ENCODE measurements at regions not wholly inside any gene's neighbourhood (a gene's known extent, or its start where the extent isn't known, plus 50 kb on each side); places are given as distances from the start of the nearest gene placed in this dataset.
"Not testable (repeated sequence)": the region's sequence is repeated elsewhere in the genome, so short reads cannot be mapped to it uniquely, and the experiment has no call there.

DNA sequence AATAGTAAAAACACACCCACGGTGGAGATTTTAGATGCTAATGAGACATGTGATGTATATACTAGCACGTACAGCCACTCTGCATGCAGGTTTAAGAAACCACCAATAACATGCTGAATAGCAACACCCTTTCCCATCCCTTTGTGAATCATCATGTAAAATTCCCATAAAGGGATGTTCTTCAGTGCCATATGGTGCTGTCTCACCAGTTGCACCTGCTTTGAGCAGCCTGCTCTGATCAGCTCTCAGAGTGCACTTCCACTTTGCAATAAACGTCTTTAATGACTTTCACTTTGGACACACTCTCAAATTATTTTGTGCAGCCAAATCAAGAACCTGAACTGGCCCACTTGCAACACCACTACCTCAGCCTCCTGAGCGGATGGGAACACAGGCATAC is 615.0 kb downstream of the ANKRD7 start:
- DNase-seq = peak in 1 of 2 experiments; percentile 36

DNA sequence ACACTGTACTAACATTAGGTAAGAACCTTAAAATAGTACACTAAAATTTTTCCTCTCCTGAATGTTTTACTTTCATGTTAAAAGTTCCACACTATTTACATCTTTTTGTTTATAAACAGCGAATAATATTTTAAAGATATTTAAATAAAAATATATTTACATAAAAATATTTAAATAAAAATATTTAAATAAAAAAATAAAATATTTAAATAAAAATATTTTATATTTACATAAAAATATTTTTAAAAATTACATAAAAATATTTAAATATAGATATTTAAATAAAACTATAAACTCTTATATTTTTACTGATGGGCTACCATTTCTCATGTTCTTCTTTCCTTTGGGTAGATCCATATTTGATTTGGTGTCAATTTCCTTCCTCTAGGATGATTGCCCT is 619.0 kb downstream of the ANKRD7 start:
- DNase-seq = no peak

DNA sequence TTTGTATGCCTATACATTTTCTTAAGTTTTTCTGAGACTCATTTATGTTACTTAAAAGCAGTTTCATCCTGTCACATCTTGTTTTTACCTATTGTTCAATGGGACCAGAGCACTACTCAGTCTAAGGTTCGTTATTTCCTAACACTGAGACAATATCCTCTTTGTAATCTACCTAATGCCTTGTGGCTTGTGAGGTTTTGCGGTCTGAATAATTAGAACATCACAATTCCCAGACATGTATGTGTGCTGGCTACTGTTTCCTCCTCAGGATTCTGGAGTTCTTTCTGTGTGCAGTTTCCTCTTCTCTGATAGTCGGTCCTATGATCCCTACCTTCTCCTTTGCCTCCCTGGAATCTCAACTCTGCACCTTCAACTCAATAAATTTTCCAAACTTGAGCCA is 620.2 kb downstream of the ANKRD7 start:
- DNase-seq = no peak

DNA sequence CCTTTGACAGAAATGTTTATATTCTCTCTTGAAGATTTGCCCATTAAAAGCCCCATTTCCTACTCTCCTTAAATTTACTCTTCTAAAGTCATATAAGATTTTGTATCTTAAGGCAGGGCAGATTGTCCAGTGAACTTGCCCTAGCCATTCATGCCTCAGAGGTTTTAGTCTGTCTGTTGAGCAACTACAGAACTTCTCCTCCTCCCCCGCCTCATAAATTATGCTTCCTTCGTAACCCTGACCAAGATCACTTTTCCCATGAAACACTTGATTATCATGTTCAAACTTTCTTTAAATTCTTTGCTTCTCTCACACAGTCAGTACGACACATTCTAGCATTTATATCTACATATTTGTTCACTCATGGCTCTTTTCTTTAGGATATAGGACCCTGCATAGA is 621.3 kb downstream of the ANKRD7 start:
- DNase-seq = no peak

DNA sequence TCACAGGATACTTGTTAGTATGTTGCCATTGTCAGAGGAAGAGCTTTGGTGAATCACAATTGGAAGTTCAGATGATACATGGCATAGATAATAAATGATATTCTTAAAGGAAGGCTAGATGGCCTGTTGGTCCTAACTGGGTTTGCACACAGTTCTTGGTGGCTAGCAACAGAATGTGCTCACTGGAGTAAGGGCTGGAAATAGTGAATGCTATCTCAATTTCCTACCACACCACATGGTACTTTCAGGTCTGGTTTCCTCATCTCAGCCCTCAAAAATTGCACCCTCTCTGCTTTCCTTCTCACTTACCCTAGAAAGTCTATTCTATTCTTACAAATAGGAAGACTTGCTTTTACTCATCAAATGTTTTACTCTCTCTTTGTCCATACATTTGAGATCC is 622.5 kb downstream of the ANKRD7 start:
- no peak for DNase-seq

DNA sequence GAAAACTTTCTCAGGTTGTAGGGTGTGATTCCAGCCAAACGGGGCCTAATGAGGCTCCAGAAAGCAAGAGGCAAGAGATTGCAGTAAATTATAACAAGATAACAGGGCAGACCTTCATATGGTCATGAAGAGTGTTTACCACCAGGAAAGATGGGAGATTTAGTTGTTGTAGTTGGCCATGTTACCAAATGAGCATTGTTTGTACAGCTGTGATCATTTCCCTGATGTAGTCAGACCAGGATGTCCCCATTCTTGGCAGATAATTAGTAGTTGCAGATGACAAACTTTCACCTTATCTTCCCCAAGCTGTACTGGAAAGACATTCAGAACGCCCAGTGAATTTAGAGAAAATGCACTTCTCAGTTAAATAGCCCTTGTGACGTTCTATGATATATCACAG is 630.8 kb downstream of the ANKRD7 start:
- DNase-seq = peak; percentile 78 to 82

DNA sequence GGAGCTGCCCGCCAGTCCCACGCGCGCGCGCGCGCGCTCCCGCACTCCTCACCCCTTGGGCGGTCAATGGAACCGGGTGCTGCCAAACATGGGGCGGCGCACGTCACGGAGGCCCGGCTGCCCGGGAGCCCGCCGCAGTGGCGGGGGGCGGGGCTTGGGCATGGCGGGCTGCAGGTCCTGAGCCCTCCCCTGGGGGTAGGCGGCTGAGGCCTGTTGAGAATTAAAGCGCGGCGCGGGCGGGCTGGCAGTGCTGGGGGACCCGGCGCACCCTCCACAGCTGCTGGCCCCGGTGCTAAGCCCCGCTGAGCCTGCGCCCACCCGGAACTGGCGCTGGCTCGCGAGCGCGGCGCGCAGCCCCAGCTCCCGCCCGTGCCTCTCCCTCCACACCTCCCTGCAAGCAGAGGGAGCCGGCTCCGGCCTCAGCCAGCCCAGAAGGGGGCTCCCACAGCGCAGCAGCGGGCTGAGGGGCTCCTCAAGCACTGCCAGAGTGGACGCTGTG is 634.2 kb downstream of the ANKRD7 start:
- DNase-seq = no peak

DNA sequence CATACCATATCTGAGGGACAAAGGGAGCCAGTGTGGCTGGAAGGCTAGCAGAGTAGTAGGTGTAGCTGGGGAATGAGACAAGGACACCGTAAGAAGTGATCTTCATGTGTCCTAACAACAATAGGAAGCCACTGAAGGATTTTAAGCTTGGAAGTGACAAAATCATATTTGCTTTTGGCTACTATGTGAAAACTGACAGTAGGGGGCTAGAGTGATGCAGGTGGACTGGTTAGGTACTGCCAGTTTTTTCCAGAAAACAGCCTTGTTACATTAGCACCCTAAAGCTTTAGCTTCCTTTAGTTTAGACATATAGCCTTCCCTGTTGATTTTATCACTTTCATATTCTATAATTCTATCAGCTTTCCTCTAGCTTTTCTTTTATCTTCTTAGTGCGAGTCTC is 637.1 kb downstream of the ANKRD7 start:
- no peak for DNase-seq

DNA sequence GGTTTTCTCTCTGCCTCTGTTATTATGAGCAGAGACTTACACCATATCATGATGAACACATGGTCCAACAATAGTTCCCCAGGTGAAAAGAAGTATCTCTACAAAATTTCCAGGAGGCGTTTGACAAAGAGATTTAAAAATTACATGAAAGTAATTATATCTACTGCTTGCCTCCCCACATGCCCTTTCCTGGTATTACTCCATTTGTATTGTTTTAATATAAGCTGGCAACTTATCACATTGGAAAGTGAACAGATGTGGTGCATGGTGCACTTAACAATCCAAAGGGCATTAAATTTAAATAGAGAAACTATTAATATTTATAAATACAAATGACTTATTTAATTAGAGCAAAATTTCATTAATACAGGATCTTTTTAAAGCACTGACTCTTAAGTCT is 638.2 kb downstream of the ANKRD7 start:
- DNase-seq = no peak

DNA sequence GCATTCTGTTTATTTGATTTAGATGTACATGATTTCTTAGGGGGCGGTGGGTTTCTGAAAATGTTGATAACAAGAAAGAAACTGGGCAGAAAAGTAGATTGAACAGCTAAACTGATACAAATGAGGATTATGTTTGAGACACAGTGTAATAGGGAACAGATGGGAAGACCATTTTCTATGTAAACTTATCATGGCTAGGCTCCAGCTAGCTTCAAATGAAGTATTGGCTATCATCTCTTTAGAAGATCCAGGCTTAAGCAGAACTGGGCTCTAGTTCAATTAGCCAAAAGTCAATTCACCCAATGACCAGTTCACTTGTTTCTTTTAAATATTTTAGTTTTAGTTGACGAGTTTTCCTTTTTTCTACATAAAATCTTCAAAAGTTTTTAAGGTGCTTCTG is 639.5 kb downstream of the ANKRD7 start:
- no peak for DNase-seq

DNA sequence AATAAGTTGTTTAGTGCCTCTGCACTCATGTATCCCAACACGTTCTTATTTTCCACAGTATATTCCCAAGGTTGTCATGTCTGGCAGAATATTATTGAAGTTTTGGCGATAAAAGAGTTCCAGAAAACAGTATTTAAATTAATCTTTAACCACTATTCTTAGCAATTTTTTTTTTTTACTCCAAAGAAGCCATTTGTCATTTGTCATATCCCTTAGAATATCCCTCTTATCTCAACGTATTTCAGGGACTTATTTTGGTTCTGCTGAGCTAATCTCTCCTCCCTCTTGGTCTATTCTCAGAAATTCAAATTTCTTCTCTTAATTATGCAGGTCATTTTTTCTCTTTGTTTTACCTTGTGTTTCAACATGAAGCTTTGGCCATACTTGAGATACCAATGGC is 643.4 kb downstream of the ANKRD7 start:
- no peak for DNase-seq

DNA sequence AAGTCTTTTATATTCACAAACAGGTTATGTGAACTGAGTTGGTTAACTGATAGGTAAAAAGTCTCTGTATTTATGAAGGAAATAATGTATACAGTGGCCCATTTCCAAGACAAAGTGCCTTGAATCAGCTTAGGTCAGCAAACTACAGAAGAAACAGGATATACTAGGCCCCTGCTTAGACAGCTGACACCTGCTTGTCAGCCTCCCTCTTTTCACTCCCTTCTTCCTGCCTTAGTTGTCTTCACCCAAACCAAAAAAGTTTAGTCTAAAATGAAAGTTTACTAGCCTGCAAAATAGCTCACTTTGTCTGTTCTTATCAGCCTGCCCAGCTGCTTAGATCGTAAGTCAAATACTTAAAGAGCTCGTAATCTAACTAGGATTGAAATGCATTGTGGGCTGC is 644.6 kb downstream of the ANKRD7 start:
- not testable (repeated sequence) for DNase-seq

DNA sequence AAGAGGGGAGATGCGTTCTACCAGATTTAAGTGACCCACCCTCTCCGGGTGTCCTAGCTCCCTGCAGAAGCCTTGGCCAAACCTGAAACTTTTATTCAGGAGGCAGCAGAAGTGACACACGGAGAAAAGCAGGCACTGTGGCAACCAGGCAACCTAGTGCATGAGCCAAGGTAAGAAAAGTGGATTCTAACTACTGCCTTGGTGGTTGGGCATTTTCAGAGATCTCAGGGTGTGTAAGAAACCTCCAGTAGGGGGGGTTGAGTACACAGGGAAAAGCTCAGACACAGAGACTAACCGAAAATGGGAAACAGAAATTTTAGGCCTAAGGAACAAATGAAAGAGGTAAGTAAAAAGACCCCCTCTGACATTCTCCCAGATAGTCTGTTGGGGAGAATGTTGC is 645.7 kb downstream of the ANKRD7 start:
- DNase-seq = peak; percentile 37 to 43

DNA sequence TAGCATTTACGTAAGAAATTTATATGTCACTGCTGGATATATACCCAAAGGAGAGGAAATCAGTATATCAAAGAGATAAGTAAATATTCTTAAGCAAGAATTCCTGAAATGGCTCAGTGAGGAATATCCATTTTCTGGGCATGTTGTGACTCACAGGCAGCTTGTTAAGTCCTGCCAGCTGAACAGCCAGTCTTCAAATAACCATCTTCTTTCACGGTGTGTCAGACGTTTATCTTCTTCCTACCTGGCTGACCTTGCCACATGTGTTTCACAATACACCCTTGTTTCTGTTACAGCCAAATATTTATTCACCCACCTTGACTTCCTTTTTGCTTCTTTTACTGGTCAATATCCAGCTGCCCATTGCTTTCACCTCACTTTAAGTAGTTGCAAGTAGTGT is 648.1 kb downstream of the ANKRD7 start:
- DNase-seq = peak in 1 of 2 experiments; percentile 57

DNA sequence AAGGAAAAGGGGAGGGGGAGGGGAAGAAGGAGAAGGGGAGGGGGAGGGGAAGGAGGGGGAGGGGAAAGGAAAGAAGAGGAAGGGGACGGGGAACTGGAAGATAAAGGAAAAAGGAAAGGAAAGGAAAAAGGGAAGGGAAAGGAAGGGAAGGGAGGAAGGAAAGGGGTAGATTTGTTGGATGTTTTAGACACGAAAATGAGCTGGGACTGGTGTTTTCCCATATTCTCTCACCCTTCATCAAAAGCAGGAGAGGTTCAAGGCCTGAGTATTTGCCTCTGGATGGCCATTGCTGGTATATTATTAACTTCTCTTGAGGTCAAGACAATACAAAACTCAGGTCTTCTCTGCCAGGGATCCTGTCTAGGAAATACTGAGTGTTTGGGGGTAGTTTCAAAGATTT is 652.7 kb downstream of the ANKRD7 start:
- DNase-seq = no peak

DNA sequence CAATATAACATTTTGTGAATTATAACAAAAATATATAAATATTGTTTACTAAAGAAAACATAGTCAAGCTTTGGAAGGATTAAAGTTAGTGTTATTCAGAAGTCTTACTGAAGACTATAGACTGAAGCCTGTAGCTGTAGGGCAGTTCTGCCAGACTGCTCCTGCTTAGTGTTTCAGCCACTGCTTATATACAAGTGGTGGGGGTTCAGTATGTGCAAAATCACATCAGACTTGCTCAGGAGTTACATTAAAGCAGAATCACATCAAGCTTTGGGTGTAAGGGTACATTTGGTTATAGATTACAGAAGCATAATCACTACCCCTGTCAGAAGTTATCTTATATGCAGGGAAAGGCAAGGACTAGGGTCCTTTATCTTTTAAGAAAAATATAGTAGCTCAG is 653.8 kb downstream of the ANKRD7 start:
- DNase-seq = no peak

DNA sequence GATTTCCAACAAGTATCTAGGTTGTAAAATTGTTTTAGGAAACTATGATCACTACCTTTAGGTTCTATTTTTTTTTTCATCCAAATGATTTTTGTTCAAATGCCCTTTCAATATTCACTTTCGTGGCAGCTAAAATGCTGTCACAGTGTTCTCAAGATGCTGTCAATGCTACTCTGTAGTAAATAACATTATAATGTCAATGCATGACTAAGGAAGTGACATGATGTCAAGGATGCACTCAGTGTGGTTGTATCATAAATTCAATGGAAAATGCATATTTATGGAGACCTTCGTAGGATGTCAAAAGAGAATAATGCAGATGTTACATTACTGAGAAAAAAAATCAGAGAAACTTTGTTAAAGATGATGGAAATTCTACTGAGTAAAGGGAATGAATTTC is 673.8 kb downstream of the ANKRD7 start:
- no peak for DNase-seq

DNA sequence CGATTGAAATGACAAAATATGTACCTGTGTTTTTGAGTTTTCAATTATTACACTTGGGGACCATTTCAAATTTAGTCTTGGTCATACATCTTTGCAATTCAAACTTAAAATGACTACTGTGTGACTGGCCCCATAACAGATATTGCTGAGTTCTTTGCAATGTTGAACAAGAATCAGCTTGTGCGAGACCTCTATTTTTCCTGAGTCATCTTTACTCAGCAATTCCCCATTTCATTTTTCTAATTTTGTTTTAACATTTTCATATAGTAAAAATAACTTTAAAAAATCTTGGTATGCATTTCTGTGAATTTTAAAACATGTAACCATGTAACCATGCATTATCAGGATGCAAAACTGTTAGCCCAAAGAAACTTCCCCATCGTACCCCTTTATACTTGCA is 678.1 kb downstream of the ANKRD7 start:
- DNase-seq = no peak

DNA sequence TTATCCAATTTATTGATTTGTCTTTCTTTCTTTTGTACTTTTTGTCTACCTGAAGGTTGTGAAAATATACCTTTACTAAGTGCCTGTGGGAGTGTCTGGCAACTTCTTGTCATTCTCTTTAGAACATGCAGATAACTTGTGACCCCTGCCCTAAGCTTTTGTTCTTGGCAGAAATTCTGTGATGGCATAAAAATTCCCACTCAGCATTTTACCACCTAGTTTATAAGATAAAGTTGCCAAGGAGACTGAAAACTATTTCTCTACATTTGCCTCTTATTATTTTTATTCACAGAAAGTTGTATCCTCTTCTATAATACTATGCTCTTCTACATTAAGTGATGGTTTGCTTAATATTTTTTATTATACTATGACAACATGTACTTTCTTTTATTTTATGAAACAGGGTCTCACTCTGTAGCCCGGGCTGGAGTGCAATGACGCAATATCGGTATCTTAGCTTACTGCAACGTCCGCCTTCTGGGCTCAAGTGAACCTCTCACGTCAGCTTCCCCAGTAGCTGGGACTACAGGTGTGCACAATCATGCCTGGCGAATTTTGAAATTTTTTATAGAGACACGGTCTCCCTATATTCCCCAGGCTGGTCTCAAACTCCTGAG is 683.5 kb downstream of the ANKRD7 start:
- DNase-seq = no peak

DNA sequence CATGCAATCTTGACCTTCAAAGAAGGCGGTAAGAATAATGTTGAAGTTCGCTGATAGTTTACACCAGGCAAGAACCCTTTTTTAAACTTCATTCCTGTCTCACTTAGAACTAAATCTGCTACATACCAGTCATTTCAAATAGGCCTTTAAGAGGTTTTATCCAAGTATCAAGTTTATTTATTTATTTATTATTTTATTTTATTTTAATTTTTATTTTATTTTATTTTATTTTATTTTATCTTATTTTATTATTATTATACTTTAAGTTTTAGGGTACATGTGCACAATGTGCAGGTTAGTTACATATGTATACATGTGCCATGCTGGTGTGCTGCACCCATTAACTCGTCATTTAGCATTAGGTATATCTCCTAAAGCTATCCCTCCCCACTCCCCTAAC is 691.6 kb downstream of the ANKRD7 start:
- not testable (repeated sequence) for DNase-seq

DNA sequence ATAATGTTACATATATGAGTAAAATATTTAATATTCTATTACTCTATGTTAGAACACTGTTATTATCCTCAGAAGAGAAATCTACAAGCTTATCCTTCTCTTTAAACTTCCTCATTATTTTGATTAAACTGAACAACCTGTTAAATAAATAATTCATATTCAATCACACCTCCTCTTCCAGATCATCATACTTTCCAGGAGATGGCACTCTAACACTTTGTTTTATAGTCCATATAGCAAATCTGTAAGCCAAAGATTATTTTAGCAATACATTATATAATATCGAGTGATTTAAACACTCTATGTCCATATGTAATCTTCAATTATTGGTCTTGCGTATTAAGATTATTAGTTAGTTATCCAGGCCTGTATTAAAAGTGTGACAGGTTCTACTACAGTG is 694.1 kb downstream of the ANKRD7 start:
- peak; percentile 1 to 23 for DNase-seq

DNA sequence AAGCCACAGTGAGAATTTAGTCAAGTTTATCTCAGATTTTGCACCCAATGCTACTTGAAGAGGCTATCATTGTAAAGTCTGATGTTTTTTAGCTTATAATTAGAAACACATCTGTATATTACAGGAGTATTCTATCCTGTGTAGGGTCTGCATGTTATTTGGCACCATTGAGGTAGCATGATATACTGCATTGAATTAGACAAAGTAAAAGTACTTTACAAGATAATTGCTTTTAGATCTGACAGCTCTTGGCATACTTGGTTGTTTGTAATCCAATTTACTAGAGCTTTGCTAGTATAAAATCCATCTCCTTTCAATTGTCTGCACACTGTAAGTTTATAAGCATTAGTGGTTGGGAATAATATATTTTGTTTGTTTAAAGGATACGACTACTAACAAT is 714.3 kb downstream of the ANKRD7 start:
- DNase-seq = no peak

DNA sequence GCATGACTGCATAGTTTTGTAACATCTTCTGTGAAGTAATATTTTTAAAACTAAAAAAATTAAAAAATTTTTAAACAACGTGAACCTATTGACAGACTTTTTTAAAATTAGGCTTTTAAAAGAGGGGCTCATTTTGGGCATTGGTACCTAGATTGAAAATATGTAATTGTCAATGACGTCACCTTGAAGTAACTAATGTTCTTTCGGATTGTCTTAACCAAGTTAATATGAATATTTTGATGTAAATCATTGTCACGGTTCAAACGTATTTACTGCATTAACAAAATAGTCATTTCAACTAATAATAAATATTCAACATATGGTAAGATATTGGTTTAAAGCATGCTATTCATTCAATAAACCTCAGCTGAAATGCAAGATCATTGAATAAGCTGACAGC is 719.8 kb downstream of the ANKRD7 start:
- no peak for DNase-seq

DNA sequence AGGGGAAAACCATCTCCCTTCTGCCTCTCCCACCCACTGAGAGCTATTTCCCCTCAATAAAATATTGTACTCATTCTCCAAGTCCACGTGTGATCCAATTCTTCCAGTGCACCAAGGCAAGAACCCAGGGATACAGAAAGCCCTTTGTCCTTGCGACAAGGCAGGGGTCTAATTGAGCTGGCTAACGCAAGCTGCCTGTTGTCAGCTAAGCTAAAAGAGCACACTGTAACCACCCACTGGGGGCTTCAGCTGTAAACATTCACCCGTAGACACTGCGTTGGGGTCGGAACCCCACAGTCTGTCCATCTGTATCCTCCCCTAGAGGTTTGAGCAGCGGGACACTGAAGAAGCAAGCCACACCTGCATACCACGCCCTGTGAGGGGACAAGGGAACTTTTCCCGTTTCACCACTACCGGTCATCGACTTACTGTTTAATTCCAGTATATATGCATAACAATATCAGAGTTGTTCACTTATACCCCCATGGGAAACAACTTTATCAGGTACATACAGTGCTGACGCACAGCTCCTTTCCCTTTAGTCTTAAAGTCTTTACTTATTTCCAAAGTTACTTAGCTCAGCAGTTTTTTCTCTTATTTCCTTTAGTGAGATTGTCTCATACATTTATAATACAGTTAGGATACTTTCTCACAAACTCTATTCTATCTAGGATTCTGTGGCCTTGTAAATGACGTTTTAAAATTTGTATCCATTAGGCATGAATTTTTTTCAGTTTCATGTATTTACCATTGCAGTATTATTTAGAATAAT is 721.6 kb downstream of the ANKRD7 start:
- DNase-seq = no peak

DNA sequence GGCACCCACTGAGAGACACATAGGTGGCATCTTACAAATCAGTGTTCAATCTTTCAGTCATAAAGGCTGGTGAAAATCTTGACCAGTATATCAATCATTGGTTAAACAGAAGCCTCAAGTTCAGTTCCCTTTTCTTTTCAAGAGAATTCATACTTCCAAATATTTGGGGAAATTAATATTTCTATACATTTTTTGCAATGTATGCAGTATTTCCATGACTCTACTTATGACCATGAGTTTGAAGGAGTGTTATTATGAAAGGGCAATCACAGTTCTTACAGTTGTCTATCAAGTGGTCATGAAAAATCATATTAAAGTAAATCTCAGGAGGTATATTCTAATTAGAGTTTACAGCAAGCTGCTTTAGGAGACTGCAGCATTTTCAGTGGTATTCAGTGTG is 724.0 kb downstream of the ANKRD7 start:
- DNase-seq = no peak

Measured in SHP77 (cell line).